B cell (primary cell): ENCODE measurements at regions not wholly inside any gene's neighbourhood (a gene's known extent, or its start where the extent isn't known, plus 50 kb on each side); places are given as distances from the start of the nearest gene placed in this dataset.

Experiments
- ATAC-seq: fragments of 200-7000 bp; cut with Tn5 transposase; one replicate; pipeline ENCODE4 v1.10.0; 2021; ENCODE audit warnings: low read depth, mild to moderate bottlenecking, moderate number of reproducible peaks, moderate library complexity
- CTCF ChIA-PET: fragments of 350-600 bp; sonication (Branson Sonifier 250); formaldehyde crosslinking; loops from one replicate; lab custom pipeline; 2021; ENCODE audit warnings: antibody characterized with exemption, inconsistent platforms; lab: Charles Lee
- POLR2A ChIA-PET: fragments of 350-600 bp; sonication (Branson Sonifier 250); formaldehyde crosslinking; loops from one replicate; lab custom pipeline; 2021; ENCODE audit warnings: antibody characterized with exemption; lab: Charles Lee
- DNase-seq: peaks from one replicate; pipeline ENCODE4 v3.0.0; 2013
- H2AFZ ChIP-seq: 2 replicates; pipeline ENCODE4 v1.6.1; 2012; ENCODE audit warnings: mild to moderate bottlenecking, low read depth, low read length; ENCODE audit not compliant: insufficient read depth, poor library complexity, severe bottlenecking
- H3K27ac ChIP-seq, 2 donors: 1 replicate in 1 of 2; 2 replicates in 1 of 2; pipeline ENCODE4 v1.5.1; 2012 to 2013; ENCODE audit warnings: low read length in 2 of 2, mild to moderate bottlenecking in 2 of 2, moderate library complexity in 1 of 2
- H3K27me3 ChIP-seq, 4 experiments: fragments of 200-600 bp in 1 of 4; sonication (generic) in 1 of 4; replicated peaks in 1 of 4; 1 replicate in 2 of 4; 2 replicates in 2 of 4; pipeline versions ENCODE4 v1.6.1 to v1.7.0; 2013 to 2016; ENCODE audit warnings: low read length in 3 of 4, mild to moderate bottlenecking in 2 of 4, mixed read lengths in 1 of 4, moderate library complexity in 1 of 4; ENCODE audit not compliant: insufficient read depth in 4 of 4, control insufficient read depth in 3 of 4; ENCODE audit errors: control extremely low read depth in 1 of 4
- H3K36me3 ChIP-seq, 2 experiments: replicated peaks in 1 of 2; 1 replicate in 1 of 2; 2 replicates in 1 of 2; pipeline versions ENCODE4 v1.6.1 to v1.7.1; 2013; ENCODE audit warnings: low read length in 1 of 2; ENCODE audit not compliant: insufficient read depth in 2 of 2, control insufficient read depth in 1 of 2; ENCODE audit errors: control extremely low read depth in 1 of 2, extremely low read depth in 1 of 2
- H3K4me1 ChIP-seq, 2 donors: fragments of 200-600 bp in 1 of 2; sonication (generic) in 1 of 2; 1 replicate in 1 of 2; 2 replicates in 1 of 2; pipeline versions ENCODE4 v1.5.1 to v1.6.1; 2013 to 2017; ENCODE audit warnings: low read length in 2 of 2; ENCODE audit not compliant: control insufficient read depth in 2 of 2, insufficient read depth in 2 of 2
- H3K4me2 ChIP-seq: replicated peaks from 2 replicates; pipeline ENCODE3; 2012; ENCODE audit warnings: mild to moderate bottlenecking, low read depth, low read length; ENCODE audit not compliant: poor library complexity, severe bottlenecking
- H3K4me3 ChIP-seq, 5 experiments: fragments of 200-600 bp in 1 of 5; sonication (generic) in 1 of 5; 1 replicate in 3 of 5; 2 replicates in 2 of 5; pipeline versions ENCODE4 v1.5.1 to v1.7.0; 2011 to 2016; ENCODE audit warnings: low read length in 4 of 5, mild to moderate bottlenecking in 4 of 5, low read depth in 2 of 5, control low read depth in 1 of 5, moderate library complexity in 1 of 5; ENCODE audit not compliant: insufficient read depth in 1 of 5; ENCODE audit errors: control extremely low read depth in 1 of 5, extremely low read depth in 1 of 5
- H3K79me2 ChIP-seq: fragments of 200-600 bp; sonication (generic); one replicate; pipeline ENCODE4 v1.6.0; 2016; ENCODE audit warnings: low read length; ENCODE audit not compliant: control insufficient read depth, insufficient read depth
- H3K9ac ChIP-seq: fragments of 200-600 bp; sonication (generic); 2 replicates; pipeline ENCODE4 v1.6.1; 2017; ENCODE audit warnings: mild to moderate bottlenecking, low read length, moderate library complexity
- H3K9me3 ChIP-seq, 3 donors: one replicate each; pipeline versions ENCODE4 v1.6.1 to v1.7.1; 2013; ENCODE audit warnings: low read length in 2 of 3; ENCODE audit not compliant: control insufficient read depth in 2 of 3, insufficient read depth in 1 of 3; ENCODE audit errors: control extremely low read depth in 1 of 3
- H4K20me1 ChIP-seq: 2 replicates; pipeline ENCODE4 v1.6.0; 2012; ENCODE audit warnings: mild to moderate bottlenecking, low read length; ENCODE audit not compliant: insufficient read depth, control insufficient read depth, poor library complexity, severe bottlenecking
- H3K27ac Mint-ChIP-seq: one replicate; pipeline ENCODE4 v1.8.0; 2021; ENCODE audit warnings: mixed read lengths
- H3K27me3 Mint-ChIP-seq: one replicate; pipeline ENCODE4 v1.8.0; 2021; ENCODE audit warnings: mixed read lengths
- H3K4me1 Mint-ChIP-seq: one replicate; pipeline ENCODE4 v1.8.0; 2021; ENCODE audit warnings: mixed read lengths
- H3K4me3 Mint-ChIP-seq: one replicate; pipeline ENCODE4 v1.8.0; 2021; ENCODE audit warnings: mixed read lengths
- H3K9me3 Mint-ChIP-seq: one replicate; pipeline ENCODE4 v1.8.0; 2022; ENCODE audit warnings: mixed read lengths; ENCODE audit not compliant: insufficient read depth
- CTCF ChIP-seq: fragments of 200-600 bp; IDR thresholded peaks from one replicate; pipeline ENCODE4 v1.8.0; 2022; ENCODE audit warnings: antibody characterized with exemption, mild to moderate bottlenecking
- EZH2 ChIP-seq: IDR thresholded peaks from 2 replicates; pipeline ENCODE4 v1.6.1; 2012; ENCODE audit warnings: borderline replicate concordance, low read depth, mild to moderate bottlenecking, moderate library complexity, low read length; ENCODE audit not compliant: insufficient read depth, poor library complexity, severe bottlenecking
- WGBS: methylation state at CpG from one replicate; pipeline ENCODE4 v1.1.5; 2013; ENCODE audit warnings: missing lambda C conversion rate; ENCODE audit not compliant: insufficient coverage; 5-methylcytosine and 5-hydroxymethylcytosine counted together
- intact Hi-C: fragments of 100-400 bp; cut with micrococcal nuclease; formaldehyde crosslinking; loops from one replicate; pipeline ENCODE4 v1.10.0; 2022

- Mint-ChIP-seq H3K27ac (no peak overlapping the region), H3K9me3 (no peaks in the 10 kb centered on the region), H3K4me1 (no peaks in the 10 kb centered on the region), H3K27me3 (peaks cover 14% of the 10 kb centered on the region), H3K4me3 (no peak overlapping the region)
- intact Hi-C loops, result no loop called here
- DNase-seq (no peak), ATAC-seq (no peak)
- Histone ChIP-seq H3K4me2 (no peak overlapping the region), H3K27ac (no peak overlapping the region), H3K4me1 (no peaks in the 10 kb centered on the region), H3K9me3 (no peaks in the 10 kb centered on the region), H3K9ac (no peak overlapping the region), H3K27me3 (peaks cover 0 to 4% (median 0%) of the 10 kb centered on the region in 4 experiments), H3K4me3 (no peak overlapping the region), H2AFZ (no peak overlapping the region), H3K36me3 (no peaks in the 10 kb centered on the region), H3K79me2 (no peaks in the 10 kb centered on the region), H4K20me1 (no peaks in the 10 kb centered on the region)
- TF ChIP-seq CTCF (no peak), EZH2 (no peak)
- POLR2A ChIA-PET, result no interaction called here
- CTCF ChIA-PET, result no interaction called here
These were observed 59.9 kb upstream of the NHLH2 start for GRCh38 chr1:115900856-115901255.

DNA sequence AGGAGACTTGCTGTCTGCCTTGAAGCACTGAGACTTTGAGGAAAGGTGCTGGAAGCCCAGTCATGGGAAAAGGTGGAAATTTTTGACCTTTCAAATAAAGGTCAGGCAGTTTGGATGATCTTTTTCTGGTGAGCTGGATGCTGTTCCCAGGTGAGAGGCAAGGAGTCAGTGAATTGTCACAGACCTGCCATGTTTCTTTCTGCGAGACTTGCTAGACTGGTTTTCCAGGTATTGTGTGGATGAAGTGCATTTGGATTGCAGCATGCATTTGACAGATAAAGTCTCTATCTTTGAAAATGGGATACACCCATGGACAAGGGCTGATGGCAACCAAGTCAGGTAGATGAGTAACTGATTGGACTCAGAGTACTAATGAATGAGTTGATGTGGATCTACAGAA lies 65.7 kb upstream of the NHLH2 start:
- 100% methylated on average over 1 of the region's 1 CpG for WGBS
- TF ChIP-seq CTCF, result no peak
- TF ChIP-seq EZH2, result no peak
- Mint-ChIP-seq H3K4me3 (no peak overlapping the region), H3K9me3 (no peaks in the 10 kb centered on the region), H3K27ac (no peak overlapping the region), H3K27me3 (peaks cover 26% of the 10 kb centered on the region), H3K4me1 (no peaks in the 10 kb centered on the region)
- ATAC-seq (no peak), DNase-seq (no peak)
- no peaks in the 10 kb centered on the region for H4K20me1 ChIP-seq
- H3K36me3 ChIP-seq, result no peaks in the 10 kb centered on the region
- H3K4me1 ChIP-seq, result no peaks in the 10 kb centered on the region
- no peak overlapping the region for H2AFZ ChIP-seq
- H3K27ac ChIP-seq, result no peak overlapping the region
- ChIA-PET POLR2A (no interaction called here), CTCF (no interaction called here)
- H3K9ac ChIP-seq, result no peak overlapping the region
- H3K4me3 ChIP-seq, result no peak overlapping the region
- H3K9me3 ChIP-seq, result no peaks in the 10 kb centered on the region
- intact Hi-C loops, result no loop called here
- peaks cover 0 to 4% (median 0%) of the 10 kb centered on the region in 4 experiments for H3K27me3 ChIP-seq
- H3K79me2 ChIP-seq, result no peaks in the 10 kb centered on the region
- no peak overlapping the region for H3K4me2 ChIP-seq
